GM19351 (cell line): ENCODE measurements at regions not wholly inside any gene's neighbourhood (a gene's known extent, or its start where the extent isn't known, plus 50 kb on each side); places are given as distances from the start of the nearest gene placed in this dataset.
A peak's percentile ranks its signal among the peaks of the same experiment; 100 is the strongest.

Experiments
- ATAC-seq: cut with Tn5 transposase; IDR thresholded peaks from one replicate; pipeline ENCODE4 v1.9.1; 2021; ENCODE audit warnings: mild to moderate bottlenecking, moderate library complexity; ENCODE audit not compliant: unreplicated experiment

- no peak for ATAC-seq
Observed at GRCh38 chr2:41378420-41378819, 669.4 kb upstream of the PKDCC start.

GRCh38 chr2:41379496-41380221, 668.2 kb upstream of the PKDCC start:
- no peak for ATAC-seq

GRCh38 chr2:41381701-41382100, 666.1 kb upstream of the PKDCC start:
- no peak for ATAC-seq

- ATAC-seq = no peak
Observed at GRCh38 chr2:41387519-41387918, 660.3 kb upstream of the PKDCC start.

DNA sequence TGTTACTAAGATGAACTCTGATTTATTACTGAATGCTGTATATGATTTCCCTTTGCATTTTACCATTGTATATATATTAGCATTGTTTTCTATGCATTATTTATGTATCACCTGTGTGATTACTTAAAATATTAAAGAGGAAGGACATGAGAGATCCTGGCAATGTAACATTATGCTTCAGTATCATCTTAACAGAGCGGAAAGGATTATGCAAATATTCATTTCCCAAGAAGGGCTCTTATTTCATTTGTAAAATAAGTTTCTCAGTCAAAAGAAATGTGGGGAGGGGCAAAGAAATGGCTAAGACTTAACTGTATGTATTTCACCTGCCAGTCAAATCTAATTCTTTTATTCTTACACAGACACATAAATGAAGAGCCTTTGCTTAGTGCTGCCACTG, 654.2 kb upstream of the PKDCC start:
- no peak for ATAC-seq

- ATAC-seq = no peak
Observed at GRCh38 chr2:41394541-41394940, 653.3 kb upstream of the PKDCC start.

GRCh38 chr2:41395692-41396091, 652.1 kb upstream of the PKDCC start:
- no peak for ATAC-seq

DNA sequence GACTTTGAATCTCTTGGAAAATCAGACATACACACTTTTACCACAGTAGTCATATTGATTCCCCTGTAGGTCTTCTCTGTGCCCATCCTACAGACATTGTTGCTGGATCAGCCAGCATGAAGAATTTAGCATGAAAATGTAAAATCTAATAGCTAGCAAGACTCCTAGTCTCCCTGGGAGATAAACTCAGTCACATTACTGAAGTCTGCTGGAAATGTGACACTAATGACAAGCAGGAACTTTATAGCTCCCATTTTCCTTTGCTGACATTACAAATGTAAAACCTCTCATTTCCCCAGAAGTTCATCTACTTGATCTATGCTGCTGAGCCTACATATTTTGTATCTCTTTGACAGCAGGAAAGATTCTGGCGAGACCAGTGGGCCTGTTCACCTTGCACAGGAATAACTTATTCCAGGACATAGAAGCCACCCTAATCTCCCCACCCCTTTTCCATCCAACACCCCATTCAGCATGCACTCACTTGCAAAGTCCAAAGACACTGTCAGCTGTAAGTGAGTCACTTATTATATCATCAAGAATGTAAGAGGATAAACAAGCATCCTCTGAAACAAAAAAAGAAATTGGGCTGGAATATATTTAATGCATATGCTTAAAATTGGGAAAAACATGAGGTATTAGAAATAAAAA, 648.3 kb upstream of the PKDCC start:
- ATAC-seq = no peak

GRCh38 chr2:41400088-41400665, 647.6 kb upstream of the PKDCC start:
- ATAC-seq = no peak

- no peak for ATAC-seq
Observed at GRCh38 chr2:41405441-41405840, 642.4 kb upstream of the PKDCC start.

GRCh38 chr2:41409328-41409727, 638.5 kb upstream of the PKDCC start:
- ATAC-seq = no peak

- ATAC-seq = no peak
Observed at GRCh38 chr2:41410011-41410410, 637.8 kb upstream of the PKDCC start.

GRCh38 chr2:41413813-41414485, 633.9 kb upstream of the PKDCC start:
- ATAC-seq = no peak

- ATAC-seq = peak; percentile 83
Observed at GRCh38 chr2:41414486-41415230, 633.2 kb upstream of the PKDCC start.

- no peak for ATAC-seq
Observed at GRCh38 chr2:41417511-41417910, 630.3 kb upstream of the PKDCC start.

DNA sequence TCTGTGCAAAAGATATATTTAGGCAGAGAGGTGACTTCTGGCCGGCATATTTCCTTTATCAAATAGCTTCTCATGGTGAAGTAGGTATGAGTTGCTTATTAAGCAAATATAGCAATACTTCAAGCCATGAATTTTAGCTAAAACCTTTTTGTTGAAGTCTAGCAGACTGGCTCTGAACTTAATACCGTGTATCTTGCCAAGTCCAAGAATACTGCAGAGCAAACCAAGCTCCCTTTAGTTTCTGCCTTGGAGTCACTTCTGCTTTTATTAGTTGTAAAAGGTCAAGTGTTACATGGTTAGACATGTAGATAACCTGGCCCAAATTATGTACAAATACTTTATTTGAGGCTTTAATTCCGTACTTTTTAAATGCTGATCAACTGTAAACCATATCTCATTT, 627.6 kb upstream of the PKDCC start:
- no peak for ATAC-seq

DNA sequence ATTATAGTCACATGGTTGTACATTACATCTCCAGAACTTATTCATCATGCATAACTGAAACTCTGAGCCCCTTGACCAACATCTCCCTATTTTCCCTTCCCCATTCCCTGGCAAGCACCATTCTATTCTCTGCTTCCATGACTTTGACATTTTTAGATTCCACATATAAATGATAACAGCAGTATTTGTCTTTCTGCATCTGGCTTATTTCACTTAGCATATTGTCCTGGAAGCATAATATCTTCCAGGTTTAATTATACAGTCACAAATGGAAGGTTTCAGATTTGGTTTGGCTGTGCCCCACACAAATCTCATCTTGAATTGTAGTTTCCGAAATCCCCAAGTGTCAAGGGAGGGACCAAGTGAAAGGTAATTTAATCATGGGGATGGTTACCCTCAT, 626.9 kb upstream of the PKDCC start:
- ATAC-seq = no peak

DNA sequence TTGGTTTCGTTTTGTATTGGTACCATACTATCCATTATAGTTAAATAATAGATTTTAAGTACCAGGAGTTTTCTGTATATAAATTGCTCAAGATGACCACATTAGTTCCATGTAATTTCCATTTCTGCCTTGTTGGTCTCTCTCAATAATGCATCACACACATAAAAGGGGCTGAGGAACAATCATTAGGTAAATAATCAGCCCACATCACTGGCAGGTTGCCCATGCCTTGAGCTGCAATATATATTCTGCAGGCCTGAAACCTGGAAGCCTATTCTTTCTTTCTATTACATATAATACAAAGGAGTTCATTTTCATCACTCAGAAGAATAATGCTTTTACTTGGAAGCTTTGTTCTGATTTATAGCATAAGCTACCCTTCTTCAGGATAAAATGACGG, 616.1 kb upstream of the PKDCC start:
- ATAC-seq = no peak

DNA sequence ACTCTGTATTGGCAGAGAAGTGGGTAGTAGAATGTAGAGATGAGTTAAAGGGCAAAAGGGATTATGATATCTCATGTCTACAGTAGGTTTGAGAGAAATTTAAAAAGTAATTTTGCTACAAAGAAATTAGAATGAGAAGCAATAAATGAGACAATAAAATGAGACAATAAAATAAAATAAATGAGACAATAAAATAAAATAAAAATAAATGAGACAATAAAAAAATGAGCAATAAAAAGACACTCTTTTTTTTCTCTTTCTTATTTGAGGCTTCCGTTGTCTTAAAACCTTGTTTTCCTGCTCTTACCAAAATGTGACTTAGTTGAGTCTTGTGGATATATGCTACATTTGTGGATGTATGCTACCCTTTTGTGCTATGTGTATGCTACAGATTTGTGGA, 615.4 kb upstream of the PKDCC start:
- no peak for ATAC-seq

- no peak for ATAC-seq
Observed at GRCh38 chr2:41434991-41435390, 612.8 kb upstream of the PKDCC start.

- ATAC-seq = no peak
Observed at GRCh38 chr2:41441958-41442357, 605.9 kb upstream of the PKDCC start.
